A673 (cell line): ENCODE measurements at regions not wholly inside any gene's neighbourhood (a gene's known extent, or its start where the extent isn't known, plus 50 kb on each side); places are given as distances from the start of the nearest gene placed in this dataset.

Source experiments
- CTCF ChIP-seq: fragments of 300-800, 200-600 bp; sonication (generic); conservative IDR thresholded peaks from 2 replicates; pipeline ENCODE4 v1.5.1; 2017; ENCODE audit warnings: low read depth, mild to moderate bottlenecking, antibody characterized with exemption, low read length, moderate library complexity, mixed read lengths
- EZH2 ChIP-seq: fragments of 200-600 bp; sonication (generic); IDR thresholded peaks from 2 replicates; pipeline ENCODE4 v1.6.1; 2017; ENCODE audit warnings: borderline replicate concordance, low read depth, mild to moderate bottlenecking, mixed read lengths, antibody characterized with exemption, low read length; ENCODE audit not compliant: poor library complexity, severe bottlenecking

DNA sequence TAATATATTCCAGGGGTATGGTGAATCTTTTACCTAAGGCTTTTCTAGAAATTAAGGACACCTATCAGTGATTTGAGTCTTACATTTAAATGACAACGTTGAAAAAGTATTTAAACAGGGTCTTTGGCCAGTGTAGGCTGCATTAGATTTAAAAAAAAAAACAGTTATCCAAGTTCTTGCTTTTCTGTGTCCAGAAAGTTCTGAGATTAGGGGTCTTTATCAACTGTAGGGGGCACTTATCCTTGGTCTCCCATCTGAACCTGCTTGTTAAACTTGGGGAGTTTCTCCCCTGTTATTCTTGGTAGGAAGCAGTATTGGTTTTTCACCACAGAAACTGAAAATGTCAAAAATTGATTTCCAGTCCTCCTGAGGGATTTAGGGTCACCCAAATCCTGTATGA is 155.9 kb upstream of the ZNF217 start:
- TF ChIP-seq EZH2: no peak
- TF ChIP-seq CTCF: no peak
